ENCODE measurements at regions not wholly inside any gene's neighbourhood (a gene's known extent, or its start where the extent isn't known, plus 50 kb on each side); places are given as distances from the start of the nearest gene placed in this dataset.
"Not testable (repeated sequence)": the region's sequence is repeated elsewhere in the genome, so short reads cannot be mapped to it uniquely, and the experiment has no call there.

DNA sequence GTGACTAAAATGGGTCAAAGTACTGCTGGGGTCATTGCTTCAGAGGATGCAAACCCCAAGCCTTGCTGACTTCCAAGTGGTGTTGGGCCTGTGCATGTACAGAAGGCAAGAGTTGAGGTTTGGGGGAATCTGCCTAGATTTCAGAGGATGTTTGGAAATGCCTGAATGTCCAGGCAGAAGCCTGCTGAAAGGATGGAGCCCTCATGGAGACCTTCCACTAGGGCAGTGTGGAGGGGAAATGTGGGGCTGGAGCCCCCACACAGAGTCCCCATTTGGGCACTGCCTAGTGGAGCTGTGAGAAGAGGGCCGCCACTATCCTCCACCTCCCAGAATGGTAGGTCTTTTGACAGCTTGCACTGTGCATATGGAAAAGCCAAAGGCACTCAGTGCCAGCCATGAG lies 377.7 kb upstream of the TRPC7 start:
- H3K4me2 ChIP-seq (ENCODE audit: low read length) = no peak overlapping the region

DNA sequence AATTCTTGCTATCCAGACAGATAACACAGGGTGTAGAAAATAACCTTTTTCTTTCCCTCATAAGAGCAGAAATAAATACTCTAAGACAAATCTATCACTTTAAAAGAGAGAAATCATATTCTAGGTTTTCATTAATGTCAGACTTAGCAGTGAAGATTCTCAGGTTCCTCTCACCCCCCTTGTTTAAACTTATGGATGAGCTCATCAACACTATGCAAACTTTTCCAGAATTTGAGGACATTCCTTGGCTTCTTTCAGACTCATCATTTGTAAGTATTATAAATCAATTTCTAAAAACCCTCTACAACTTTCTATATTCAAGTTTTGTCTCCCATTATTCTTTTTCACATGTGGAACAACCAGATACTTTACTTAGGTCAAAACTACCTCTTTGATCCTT lies 374.9 kb upstream of the TRPC7 start:
- H3K9me2 ChIP-seq (ENCODE audit: insufficient read depth, low read length) = no peaks in the 10 kb centered on the region
- no peaks in the 10 kb centered on the region for H3K79me2 ChIP-seq (replicated peaks; ENCODE audit: insufficient read depth, low read length)
- no peaks in the 10 kb centered on the region for H3K36me3 ChIP-seq (ENCODE audit: insufficient read depth, low read length)

More for the DNA sequence above, 377.7 kb upstream of the TRPC7 start:
- no peaks in the 10 kb centered on the region for H3F3A ChIP-seq (ENCODE audit: insufficient read depth, low read length, poor library complexity, severe bottlenecking)
- no peak overlapping the region for H3K27ac ChIP-seq (ENCODE audit: low read length)
- H2AFZ ChIP-seq (ENCODE audit: low read depth, low read length) = no peak overlapping the region
- H3K4me3 ChIP-seq (ENCODE audit: low read length) = no peak overlapping the region
- H3K79me2 ChIP-seq (replicated peaks; ENCODE audit: insufficient read depth, low read length) = no peaks in the 10 kb centered on the region
- no peak overlapping the region for H3K9ac ChIP-seq (ENCODE audit: low read length)
- TF ChIP-seq MXI1 (conservative IDR thresholded peaks at IDR 0.05; ENCODE audit: poor library complexity, severe bottlenecking) (no peak), RAD21 (conservative IDR thresholded peaks at IDR 0.05) (no peak)
- peaks cover 6% of the 10 kb centered on the region for H3K9me3 ChIP-seq (ENCODE audit: low read length)
- no peaks in the 10 kb centered on the region for H4K20me1 ChIP-seq (ENCODE audit: insufficient read depth)
- H3K36me3 ChIP-seq (ENCODE audit: insufficient read depth, low read length) = no peaks in the 10 kb centered on the region
- no peaks in the 10 kb centered on the region for H3K9me2 ChIP-seq (ENCODE audit: insufficient read depth, low read length)
- H3K27me3 ChIP-seq (ENCODE audit: insufficient read depth, low read depth, low read length) = no peaks in the 10 kb centered on the region

GRCh38 chr5:136739271-136739670 lies 373.9 kb upstream of the TRPC7 start:
- not testable (repeated sequence) for H3K4me2 ChIP-seq (ENCODE audit: low read length); H3K36me3 ChIP-seq (ENCODE audit: insufficient read depth, low read length); H3K27ac ChIP-seq (ENCODE audit: low read length); H3K4me3 ChIP-seq (ENCODE audit: low read length); H4K20me1 ChIP-seq (ENCODE audit: insufficient read depth); H3F3A ChIP-seq (ENCODE audit: insufficient read depth, low read length, poor library complexity, severe bottlenecking); H3K9ac ChIP-seq (ENCODE audit: low read length); H3K27me3 ChIP-seq (ENCODE audit: insufficient read depth, low read depth, low read length); H2AFZ ChIP-seq (ENCODE audit: low read depth, low read length); H3K9me3 ChIP-seq (ENCODE audit: low read length); H3K79me2 ChIP-seq (replicated peaks; ENCODE audit: insufficient read depth, low read length); H3K9me2 ChIP-seq (ENCODE audit: insufficient read depth, low read length)

More for the DNA sequence above, 374.9 kb upstream of the TRPC7 start:
- no peak overlapping the region for H3K27ac ChIP-seq (ENCODE audit: low read length)
- H3K4me3 ChIP-seq (ENCODE audit: low read length) = no peak overlapping the region
- H3K9me3 ChIP-seq (ENCODE audit: low read length) = peaks cover 6% of the 10 kb centered on the region
- H3K9ac ChIP-seq (ENCODE audit: low read length) = no peak overlapping the region
- no peaks in the 10 kb centered on the region for H3K27me3 ChIP-seq (ENCODE audit: insufficient read depth, low read depth, low read length)
- H2AFZ ChIP-seq (ENCODE audit: low read depth, low read length) = no peak overlapping the region
- TF ChIP-seq EZH2 (IDR thresholded peaks at IDR 0.05; ENCODE audit: borderline replicate concordance, insufficient read depth, low read length, poor library complexity, severe bottlenecking) (no peak), POLR2AphosphoS5 (IDR thresholded peaks at IDR 0.05) (no peak), RAD21 (conservative IDR thresholded peaks at IDR 0.05) (no peak), REST (IDR thresholded peaks at IDR 0.05; ENCODE audit: borderline replicate concordance) (no peak), TAF1 (IDR thresholded peaks at IDR 0.05; ENCODE audit: low read depth) (no peak)
- H3K4me2 ChIP-seq (ENCODE audit: low read length) = no peak overlapping the region
- H4K20me1 ChIP-seq (ENCODE audit: insufficient read depth) = no peaks in the 10 kb centered on the region
- H3F3A ChIP-seq (ENCODE audit: insufficient read depth, low read length, poor library complexity, severe bottlenecking) = no peaks in the 10 kb centered on the region

DNA sequence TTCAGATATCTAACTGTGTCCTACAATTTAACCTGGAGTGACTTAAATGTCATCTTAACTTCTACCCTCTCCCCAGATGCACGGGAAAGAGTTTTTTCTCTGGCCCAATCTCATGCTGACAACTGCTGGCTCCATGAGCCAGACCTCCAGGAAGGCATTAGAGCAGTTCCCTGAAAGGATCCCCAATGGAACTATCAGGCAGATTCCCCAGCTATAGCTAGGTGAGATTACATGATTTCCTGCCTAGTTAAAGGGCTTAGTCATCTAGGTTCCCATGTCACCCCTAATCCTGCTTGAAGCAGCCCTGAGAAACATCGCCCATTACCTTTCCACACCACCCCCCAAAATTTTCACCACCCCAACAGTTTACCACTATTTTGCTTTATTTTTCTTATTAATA lies 373.5 kb upstream of the TRPC7 start:
- H4K20me1 ChIP-seq (ENCODE audit: insufficient read depth) = no peaks in the 10 kb centered on the region
- no peaks in the 10 kb centered on the region for H3K79me2 ChIP-seq (replicated peaks; ENCODE audit: insufficient read depth, low read length)
- TF ChIP-seq TAF1 (IDR thresholded peaks at IDR 0.05; ENCODE audit: low read depth) = no peak
- TF ChIP-seq EP300 (conservative IDR thresholded peaks at IDR 0.05; ENCODE audit: poor library complexity, severe bottlenecking) = no peak
- no peak for TF ChIP-seq POLR2AphosphoS5 (IDR thresholded peaks at IDR 0.05)
- no peak for TF ChIP-seq EZH2 (IDR thresholded peaks at IDR 0.05; ENCODE audit: borderline replicate concordance, insufficient read depth, low read length, poor library complexity, severe bottlenecking)
- no peak for TF ChIP-seq SMC3 (conservative IDR thresholded peaks at IDR 0.05; ENCODE audit: poor library complexity)
- no peak for TF ChIP-seq MXI1 (conservative IDR thresholded peaks at IDR 0.05; ENCODE audit: poor library complexity, severe bottlenecking)
- TF ChIP-seq RAD21 (conservative IDR thresholded peaks at IDR 0.05) = no peak
- TF ChIP-seq CTCF (IDR thresholded peaks at IDR 0.05; ENCODE audit: poor library complexity, severe bottlenecking) = no peak
- TF ChIP-seq REST (IDR thresholded peaks at IDR 0.05; ENCODE audit: borderline replicate concordance) = no peak
- H3K4me2 ChIP-seq (ENCODE audit: low read length) = no peak overlapping the region
- peaks cover 6% of the 10 kb centered on the region for H3K9me3 ChIP-seq (ENCODE audit: low read length)
- no peak overlapping the region for H3K9ac ChIP-seq (ENCODE audit: low read length)
- H3K36me3 ChIP-seq (ENCODE audit: insufficient read depth, low read length) = no peaks in the 10 kb centered on the region
- no peak overlapping the region for H2AFZ ChIP-seq (ENCODE audit: low read depth, low read length)
- H3K27ac ChIP-seq (ENCODE audit: low read length) = no peak overlapping the region
- no peaks in the 10 kb centered on the region for H3F3A ChIP-seq (ENCODE audit: insufficient read depth, low read length, poor library complexity, severe bottlenecking)
- H3K9me2 ChIP-seq (ENCODE audit: insufficient read depth, low read length) = no peaks in the 10 kb centered on the region
- no peaks in the 10 kb centered on the region for H3K27me3 ChIP-seq (ENCODE audit: insufficient read depth, low read depth, low read length)
- H3K4me3 ChIP-seq (ENCODE audit: low read length) = no peak overlapping the region

Measured in neural cell (in vitro differentiated cells).